IMR-90 (cell line): ENCODE measurements at regions not wholly inside any gene's neighbourhood (a gene's known extent, or its start where the extent isn't known, plus 50 kb on each side); places are given as distances from the start of the nearest gene placed in this dataset.

Source experiments
- ATAC-seq: fragments of 200-7000 bp; cut with Tn5 transposase; 2 replicates; pipeline ENCODE4 v1.9.1; 2020; ENCODE audit warnings: low read depth, mild to moderate bottlenecking, moderate library complexity
- BruUV-seq: library from RNA; stranded (reverse); fragments of 400-500 nt; replicated peaks from 2 replicates; lab custom pipeline; 2021; lab: Mats Ljungman, UMichigan
- CTCF ChIA-PET: fragments of 300-600 bp; formaldehyde crosslinking; extraction: SDS; loops from one replicate; lab custom pipeline; 2021; ENCODE audit warnings: antibody characterized with exemption; lab: Yijun Ruan, JAX
- POLR2A ChIA-PET: fragments of 300-600 bp; sonication (Branson Sonifier 250); formaldehyde crosslinking; loops from one replicate; lab custom pipeline; 2022; ENCODE audit warnings: antibody characterized with exemption; ENCODE audit not compliant: unreplicated experiment; lab: Charles Lee
- DNase-seq: peaks from one replicate; pipeline ENCODE4 v3.0.0; 2013
- H2AFZ ChIP-seq: replicated peaks from 2 replicates; pipeline ENCODE3; 2013; ENCODE audit warnings: low read length, mild to moderate bottlenecking; ENCODE audit not compliant: poor library complexity
- H2AK5ac ChIP-seq: 2 replicates; pipeline ENCODE4 v1.6.1; 2013; ENCODE audit warnings: low read depth, low read length, inconsistent platforms
- H2AK9ac ChIP-seq: replicated peaks from 2 replicates; pipeline ENCODE3; 2013; ENCODE audit warnings: mild to moderate bottlenecking, low read depth, low read length, moderate library complexity; ENCODE audit not compliant: poor library complexity
- H2BK120ac ChIP-seq: 2 replicates; pipeline ENCODE4 v1.6.1; 2013; ENCODE audit warnings: low read depth, low read length, inconsistent platforms
- H2BK15ac ChIP-seq: 3 replicates; pipeline ENCODE4 v1.6.1; 2013; ENCODE audit warnings: low read depth, low read length, inconsistent platforms
- H2BK20ac ChIP-seq: 2 replicates; pipeline ENCODE4 v1.6.1; 2013; ENCODE audit warnings: low read depth, mild to moderate bottlenecking, inconsistent platforms, low read length, moderate library complexity
- H2BK5ac ChIP-seq: 2 replicates; pipeline ENCODE4 v1.6.1; 2013; ENCODE audit warnings: mild to moderate bottlenecking, low read depth, low read length, inconsistent platforms; ENCODE audit not compliant: poor library complexity, severe bottlenecking
- H3K14ac ChIP-seq: replicated peaks from 2 replicates; pipeline ENCODE4 v1.6.1; 2013; ENCODE audit warnings: low read depth, low read length, inconsistent platforms
- H3K18ac ChIP-seq: 2 replicates; pipeline ENCODE4 v1.6.1; 2013; ENCODE audit warnings: low read depth, low read length, control low read depth
- H3K23ac ChIP-seq: 2 replicates; pipeline ENCODE4 v1.6.1; 2013; ENCODE audit warnings: low read depth, low read length, inconsistent platforms
- H3K27ac ChIP-seq: 2 replicates; pipeline ENCODE4 v1.5.1; 2013; ENCODE audit warnings: mild to moderate bottlenecking, control low read depth, low read length; ENCODE audit not compliant: insufficient read depth
- H3K27me3 ChIP-seq: 2 replicates; pipeline ENCODE4 v1.6.1; 2013; ENCODE audit warnings: low read length; ENCODE audit not compliant: control insufficient read depth, insufficient read depth
- H3K36me3 ChIP-seq: 2 replicates; pipeline ENCODE4 v1.6.1; 2013; ENCODE audit warnings: low read length, mixed read lengths; ENCODE audit not compliant: control insufficient read depth, insufficient read depth
- H3K4ac ChIP-seq: 2 replicates; pipeline ENCODE4 v1.6.1; 2013; ENCODE audit warnings: low read depth, low read length, inconsistent platforms
- H3K4me1 ChIP-seq: 2 replicates; pipeline ENCODE4 v1.6.1; 2013; ENCODE audit warnings: low read length, mixed read lengths; ENCODE audit not compliant: control insufficient read depth, insufficient read depth
- H3K4me2 ChIP-seq: 2 replicates; pipeline ENCODE4 v1.6.1; 2013; ENCODE audit warnings: low read depth, mild to moderate bottlenecking, control low read depth, low read length, moderate library complexity
- H3K4me3 ChIP-seq: 2 replicates; pipeline ENCODE4 v1.5.1; 2013; ENCODE audit warnings: low read depth, mild to moderate bottlenecking, control low read depth, low read length, moderate library complexity; ENCODE audit not compliant: insufficient read depth
- H3K56ac ChIP-seq: 2 replicates; pipeline ENCODE4 v1.6.1; 2013; ENCODE audit warnings: low read length, inconsistent platforms; ENCODE audit not compliant: insufficient read depth; ENCODE audit errors: extremely low read depth
- H3K79me1 ChIP-seq, 2 experiments: 2 replicates each; pipeline ENCODE4 v1.6.1; 2013; ENCODE audit warnings: low read length in 2 of 2, inconsistent platforms in 1 of 2, low read depth in 1 of 2
- H3K9ac ChIP-seq: 2 replicates; pipeline ENCODE4 v1.6.1; 2013; ENCODE audit warnings: low read depth, low read length, control low read depth
- H3K9me1 ChIP-seq: 2 replicates; pipeline ENCODE4 v1.6.1; 2013; ENCODE audit warnings: low read length, inconsistent platforms; ENCODE audit not compliant: insufficient read depth
- H3K9me3 ChIP-seq: 2 replicates; pipeline ENCODE4 v1.6.1; 2013; ENCODE audit warnings: low read length; ENCODE audit not compliant: control insufficient read depth, insufficient read depth
- H4K20me1 ChIP-seq: 2 replicates; pipeline ENCODE4 v1.6.1; 2013; ENCODE audit warnings: low read length, inconsistent platforms; ENCODE audit not compliant: insufficient read depth
- H4K5ac ChIP-seq: 2 replicates; pipeline ENCODE4 v1.6.1; 2013; ENCODE audit warnings: mild to moderate bottlenecking, low read depth, low read length, control low read depth
- H4K8ac ChIP-seq, 2 experiments: 2 replicates each; pipeline ENCODE4 v1.6.1; 2013; ENCODE audit warnings: low read depth in 2 of 2, low read length in 2 of 2, control low read depth in 1 of 2, inconsistent platforms in 1 of 2
- H4K91ac ChIP-seq: 2 replicates; pipeline ENCODE4 v1.6.1; 2013; ENCODE audit warnings: low read depth, low read length, inconsistent platforms; ENCODE audit not compliant: insufficient read depth
- BHLHE40 ChIP-seq: fragments of 150-350 bp; IDR thresholded peaks from 2 replicates; pipeline ENCODE4 v1.6.1; 2016; ENCODE audit warnings: mild to moderate bottlenecking, low read depth, low read length
- CEBPB ChIP-seq: IDR thresholded peaks from 2 replicates; pipeline ENCODE4 v1.6.1; 2012; ENCODE audit warnings: low read depth, low read length, improper control_type of control experiment
- CHD1 ChIP-seq: IDR thresholded peaks from 2 replicates; pipeline ENCODE4 v1.6.1; 2012; ENCODE audit warnings: low read depth, low read length, improper control_type of control experiment
- ELK1 ChIP-seq: fragments of 150-350 bp; IDR thresholded peaks from 2 replicates; pipeline ENCODE4 v1.6.1; 2016; ENCODE audit warnings: low read depth, mild to moderate bottlenecking, low read length, moderate library complexity, borderline replicate concordance
- FOS ChIP-seq: fragments of 150-350 bp; IDR thresholded peaks from 2 replicates; pipeline ENCODE4 v1.6.1; 2016; ENCODE audit warnings: low read depth, low read length
- MAFK ChIP-seq: IDR thresholded peaks from 2 replicates; pipeline ENCODE4 v1.6.1; 2012; ENCODE audit warnings: low read depth, low read length, improper control_type of control experiment
- MAZ ChIP-seq: IDR thresholded peaks from 2 replicates; pipeline ENCODE4 v1.6.1; 2012; ENCODE audit warnings: low read depth, mild to moderate bottlenecking, low read length, improper control_type of control experiment, moderate library complexity, borderline replicate concordance
- MXI1 ChIP-seq: IDR thresholded peaks from 2 replicates; pipeline ENCODE4 v1.6.1; 2012; ENCODE audit warnings: low read depth, mild to moderate bottlenecking, low read length, moderate library complexity, borderline replicate concordance
- NFE2L2 ChIP-seq: fragments of 150-350 bp; IDR thresholded peaks from 2 replicates; pipeline ENCODE4 v1.6.1; 2016; ENCODE audit warnings: low read depth, mild to moderate bottlenecking, low read length
- POLR2A ChIP-seq: IDR thresholded peaks from 2 replicates; pipeline ENCODE4 v1.6.1; 2012; ENCODE audit warnings: mild to moderate bottlenecking, low read depth, low read length
- RAD21 ChIP-seq: IDR thresholded peaks from 2 replicates; pipeline ENCODE4 v1.6.1; 2012; ENCODE audit warnings: low read length, improper control_type of control experiment
- RCOR1 ChIP-seq: IDR thresholded peaks from 2 replicates; pipeline ENCODE4 v1.6.1; 2012; ENCODE audit warnings: mild to moderate bottlenecking, low read length, improper control_type of control experiment; ENCODE audit not compliant: insufficient replicate concordance
- RFX5 ChIP-seq: IDR thresholded peaks from 2 replicates; pipeline ENCODE4 v1.8.0; 2012; ENCODE audit warnings: low read depth, mild to moderate bottlenecking, low read length, moderate library complexity
- SMC3 ChIP-seq: fragments of 150-350 bp; IDR thresholded peaks from 2 replicates; pipeline ENCODE4 v1.6.1; 2016; ENCODE audit warnings: low read depth, mild to moderate bottlenecking, antibody characterized with exemption, low read length, moderate library complexity
- WGBS, 2 experiments: methylation state at CpG; one replicate each; pipeline versions ENCODE4 v1.1.5 to v1.1.7; 2013; ENCODE audit warnings: missing lambda C conversion rate in 2 of 2; ENCODE audit not compliant: insufficient read length in 1 of 2; ENCODE audit errors: extremely low coverage in 2 of 2; 5-methylcytosine and 5-hydroxymethylcytosine counted together
- dilution Hi-C: fragments of 300-500 bp; cut with HindIII; formaldehyde crosslinking; loops from one replicate; pipeline ENCODE4 v1.14.3; 2018; ENCODE audit warnings: low sequenced_read_pairs; ENCODE audit not compliant: unreplicated experiment
- in situ Hi-C: fragments of 300-500 bp; cut with MboI; formaldehyde crosslinking; loops from 3 replicates; pipeline ENCODE4 v1.14.3; 2019; ENCODE audit warnings: low sequenced_read_pairs, inconsistent platforms, mixed read lengths
- intact Hi-C: fragments of 100-400 bp; cut with micrococcal nuclease; formaldehyde crosslinking; loops from 2 replicates; pipeline ENCODE4 v1.10.0; 2022
- TF ChIP-seq, protein P1 (sequence below): fragments of 150-350 bp; IDR thresholded peaks from 2 replicates; pipeline ENCODE4 v1.6.1; 2017; ENCODE audit warnings: mild to moderate bottlenecking, antibody characterized with exemption, low read length, low read depth
- TF ChIP-seq, protein P2 (sequence below): conservative IDR thresholded peaks from 2 replicates; pipeline ENCODE4 v1.5.1; 2012; ENCODE audit warnings: mild to moderate bottlenecking, low read depth, low read length, improper control_type of control experiment

GRCh38 chrX:128664211-128664610 lies 612.0 kb upstream of the ACTRT1 start:
- no peaks in the 10 kb centered on the region for H3K9me3 ChIP-seq
- H2AK9ac ChIP-seq, result no peak overlapping the region
- dilution Hi-C loops, result no loop called here
- no peak overlapping the region for H4K91ac ChIP-seq
- no peak overlapping the region for H4K5ac ChIP-seq
- H4K20me1 ChIP-seq, result no peaks in the 10 kb centered on the region
- H3K4me2 ChIP-seq, result no peak overlapping the region
- no peak for TF ChIP-seq ELK1
- no peak for TF ChIP-seq MXI1
- no peak for TF ChIP-seq RFX5
- TF ChIP-seq NFE2L2, result no peak
- no peak for TF ChIP-seq CEBPB
- no peak for TF ChIP-seq RAD21
- TF ChIP-seq, protein P1, sequence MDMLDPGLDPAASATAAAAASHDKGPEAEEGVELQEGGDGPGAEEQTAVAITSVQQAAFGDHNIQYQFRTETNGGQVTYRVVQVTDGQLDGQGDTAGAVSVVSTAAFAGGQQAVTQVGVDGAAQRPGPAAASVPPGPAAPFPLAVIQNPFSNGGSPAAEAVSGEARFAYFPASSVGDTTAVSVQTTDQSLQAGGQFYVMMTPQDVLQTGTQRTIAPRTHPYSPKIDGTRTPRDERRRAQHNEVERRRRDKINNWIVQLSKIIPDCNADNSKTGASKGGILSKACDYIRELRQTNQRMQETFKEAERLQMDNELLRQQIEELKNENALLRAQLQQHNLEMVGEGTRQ, result no peak
- TF ChIP-seq SMC3, result no peak
- TF ChIP-seq BHLHE40, result no peak
- TF ChIP-seq, protein P2, sequence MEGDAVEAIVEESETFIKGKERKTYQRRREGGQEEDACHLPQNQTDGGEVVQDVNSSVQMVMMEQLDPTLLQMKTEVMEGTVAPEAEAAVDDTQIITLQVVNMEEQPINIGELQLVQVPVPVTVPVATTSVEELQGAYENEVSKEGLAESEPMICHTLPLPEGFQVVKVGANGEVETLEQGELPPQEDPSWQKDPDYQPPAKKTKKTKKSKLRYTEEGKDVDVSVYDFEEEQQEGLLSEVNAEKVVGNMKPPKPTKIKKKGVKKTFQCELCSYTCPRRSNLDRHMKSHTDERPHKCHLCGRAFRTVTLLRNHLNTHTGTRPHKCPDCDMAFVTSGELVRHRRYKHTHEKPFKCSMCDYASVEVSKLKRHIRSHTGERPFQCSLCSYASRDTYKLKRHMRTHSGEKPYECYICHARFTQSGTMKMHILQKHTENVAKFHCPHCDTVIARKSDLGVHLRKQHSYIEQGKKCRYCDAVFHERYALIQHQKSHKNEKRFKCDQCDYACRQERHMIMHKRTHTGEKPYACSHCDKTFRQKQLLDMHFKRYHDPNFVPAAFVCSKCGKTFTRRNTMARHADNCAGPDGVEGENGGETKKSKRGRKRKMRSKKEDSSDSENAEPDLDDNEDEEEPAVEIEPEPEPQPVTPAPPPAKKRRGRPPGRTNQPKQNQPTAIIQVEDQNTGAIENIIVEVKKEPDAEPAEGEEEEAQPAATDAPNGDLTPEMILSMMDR, result no peak
- TF ChIP-seq POLR2A, result no peak
- TF ChIP-seq MAFK, result no peak
- TF ChIP-seq MAZ, result no peak
- no peak for TF ChIP-seq CHD1
- TF ChIP-seq RCOR1, result no peak
- TF ChIP-seq FOS, result no peak
- no peak overlapping the region for H3K23ac ChIP-seq
- no TSS peak for BruUV-seq
- intact Hi-C loops, result no loop called here
- WGBS, 2 experiments, result no CpG with 5 or more reads among the region's 1 CpG
- no peak overlapping the region for H3K4ac ChIP-seq
- no peak overlapping the region for H2AK5ac ChIP-seq
- no peak overlapping the region for H2BK120ac ChIP-seq
- H4K8ac ChIP-seq, result no peak overlapping the region
- H3K36me3 ChIP-seq, result no peaks in the 10 kb centered on the region
- H2AFZ ChIP-seq, result no peak overlapping the region
- H3K9me1 ChIP-seq, result no peaks in the 10 kb centered on the region
- H3K9ac ChIP-seq, result no peak overlapping the region
- no peak overlapping the region for H3K18ac ChIP-seq
- no peak overlapping the region for H3K27ac ChIP-seq
- no peak overlapping the region for H3K14ac ChIP-seq
- H3K27me3 ChIP-seq, result no peaks in the 10 kb centered on the region
- H2BK15ac ChIP-seq, result no peak overlapping the region
- ChIA-PET POLR2A (no interaction called here), CTCF (no interaction called here)
- ATAC-seq (no peak), DNase-seq (no peak)
- no peak overlapping the region for H3K56ac ChIP-seq
- H3K79me1 ChIP-seq, result no peaks in the 10 kb centered on the region
- in situ Hi-C loops, result no loop called here
- no peaks in the 10 kb centered on the region for H3K4me1 ChIP-seq
- H2BK5ac ChIP-seq, result no peak overlapping the region
- no peak overlapping the region for H2BK20ac ChIP-seq
- H3K4me3 ChIP-seq, result no peak overlapping the region
